H1 (cell line): ENCODE measurements at regions not wholly inside any gene's neighbourhood (a gene's known extent, or its start where the extent isn't known, plus 50 kb on each side); places are given as distances from the start of the nearest gene placed in this dataset.

Source experiments
- CTCF ChIA-PET: fragments of 300-600 bp; sonication (Branson Sonifier 250); formaldehyde crosslinking; loops from one replicate; lab custom pipeline; 2021; ENCODE audit not compliant: partially characterized antibody; lab: Charles Lee
- POLR2A ChIA-PET: fragments of 300-600 bp; sonication (Branson Sonifier 250); formaldehyde crosslinking; loops from one replicate; lab custom pipeline; 2021; ENCODE audit warnings: inconsistent platforms; ENCODE audit not compliant: partially characterized antibody; lab: Charles Lee
- DNase-seq, 2 experiments: peaks; one replicate each; pipeline versions ENCODE4 v3.0.0 to v3.0.0-alpha.2; 2010 to 2022; ENCODE audit warnings: low spot score in 2 of 2, low read depth in 1 of 2, mixed read lengths in 1 of 2
- FAIRE-seq: peaks from 2 replicates; lab custom pipeline; 2011; peaks lifted over from hg19 to GRCh38; lab: Jason Lieb, UNC
- H2AFZ ChIP-seq: 2 replicates; pipeline ENCODE4 v1.8.1; 2012; ENCODE audit warnings: low read length, inconsistent platforms
- H2AK5ac ChIP-seq: 2 replicates; pipeline ENCODE4 v1.6.1; 2013; ENCODE audit warnings: low read depth, low read length
- H2BK120ac ChIP-seq: replicated peaks from 2 replicates; pipeline ENCODE3; 2013; ENCODE audit warnings: low read depth, low read length, inconsistent platforms
- H2BK12ac ChIP-seq: 2 replicates; pipeline ENCODE4 v1.6.1; 2013; ENCODE audit warnings: low read depth, low read length
- H2BK15ac ChIP-seq: 2 replicates; pipeline ENCODE4 v1.6.1; 2013; ENCODE audit warnings: low read length
- H2BK20ac ChIP-seq: 2 replicates; pipeline ENCODE4 v1.6.1; 2013; ENCODE audit warnings: low read length
- H2BK5ac ChIP-seq: 2 replicates; pipeline ENCODE4 v1.6.1; 2013; ENCODE audit warnings: low read depth, low read length
- H3K14ac ChIP-seq: 2 replicates; pipeline ENCODE4 v1.6.1; 2013; ENCODE audit warnings: inconsistent platforms; ENCODE audit not compliant: insufficient read length
- H3K18ac ChIP-seq: 2 replicates; pipeline ENCODE4 v1.6.1; 2013; ENCODE audit warnings: low read length; ENCODE audit errors: extremely low read depth
- H3K23ac ChIP-seq: 2 replicates; pipeline ENCODE4 v1.6.1; 2013; ENCODE audit warnings: inconsistent platforms; ENCODE audit not compliant: insufficient read length
- H3K23me2 ChIP-seq: 2 replicates; pipeline ENCODE4 v1.6.1; 2013; ENCODE audit warnings: low read depth, low read length
- H3K27ac ChIP-seq: 2 replicates; pipeline ENCODE4 v1.6.1; 2011; ENCODE audit warnings: low read depth, low read length, inconsistent platforms
- H3K27me3 ChIP-seq, 4 experiments: replicated peaks in 1 of 4; 1 replicate in 1 of 4; 2 replicates in 3 of 4; pipeline versions ENCODE4 v1.6.1 to v1.8.1; 2011 to 2013; ENCODE audit warnings: low read length in 3 of 4, mild to moderate bottlenecking in 3 of 4, inconsistent platforms in 2 of 4, mixed read lengths in 2 of 4, moderate library complexity in 1 of 4; ENCODE audit not compliant: control insufficient read depth in 3 of 4, insufficient read depth in 3 of 4; ENCODE audit errors: extremely low read depth in 1 of 4
- H3K36me3 ChIP-seq, 4 experiments: 2 replicates each; pipeline versions ENCODE4 v1.6.1 to v1.8.1; 2011 to 2013; ENCODE audit warnings: mild to moderate bottlenecking in 4 of 4, low read length in 3 of 4, moderate library complexity in 2 of 4, control low read depth in 1 of 4, inconsistent platforms in 1 of 4; ENCODE audit not compliant: insufficient read depth in 4 of 4, control insufficient read depth in 2 of 4
- H3K4ac ChIP-seq: replicated peaks from 2 replicates; pipeline ENCODE3; 2013; ENCODE audit warnings: low read length, low read depth, mixed read lengths, inconsistent platforms; ENCODE audit not compliant: insufficient read length
- H3K4me1 ChIP-seq, 4 experiments: replicated peaks in 1 of 4; 1 replicate in 1 of 4; 2 replicates in 3 of 4; pipeline versions ENCODE4 v1.6.1 to v1.8.1; 2011 to 2013; ENCODE audit warnings: low read length in 3 of 4, inconsistent platforms in 2 of 4, mixed read lengths in 1 of 4; ENCODE audit not compliant: insufficient read depth in 4 of 4, control insufficient read depth in 3 of 4
- H3K4me2 ChIP-seq, 2 experiments: 2 replicates each; pipeline versions ENCODE4 v1.6.1 to v1.8.1; 2011 to 2013; ENCODE audit warnings: low read depth in 2 of 2, low read length in 2 of 2, control low read depth in 1 of 2, inconsistent platforms in 1 of 2, mild to moderate bottlenecking in 1 of 2; ENCODE audit not compliant: insufficient read depth in 1 of 2
- H3K4me3 ChIP-seq, 4 experiments: fragments of 200-600, 300-600 bp in 1 of 4; sonication (generic), shearing (Covaris generic), sonication (Bioruptor Twin) in 1 of 4; 2 replicates each; pipeline versions ENCODE4 v1.5.1 to v1.8.1; 2011 to 2016; ENCODE audit warnings: low read length in 4 of 4, low read depth in 3 of 4, control low read depth in 2 of 4, inconsistent platforms in 2 of 4, mild to moderate bottlenecking in 2 of 4, mixed read lengths in 1 of 4, moderate library complexity in 1 of 4; ENCODE audit not compliant: insufficient read depth in 2 of 4; ENCODE audit errors: extremely low read depth in 1 of 4
- H3K56ac ChIP-seq: replicated peaks from 2 replicates; pipeline ENCODE3; 2013; ENCODE audit warnings: low read depth, mild to moderate bottlenecking, mixed read lengths, low read length, inconsistent platforms; ENCODE audit not compliant: insufficient read length
- H3K79me1 ChIP-seq: 2 replicates; pipeline ENCODE4 v1.6.1; 2013; ENCODE audit warnings: low read depth, low read length, control low read depth
- H3K79me2 ChIP-seq, 2 experiments: 2 replicates each; pipeline versions ENCODE4 v1.6.1 to v1.8.1; 2012 to 2013; ENCODE audit warnings: low read length in 2 of 2, mild to moderate bottlenecking in 2 of 2, inconsistent platforms in 1 of 2; ENCODE audit not compliant: insufficient read depth in 2 of 2, control insufficient read depth in 1 of 2
- H3K9ac ChIP-seq, 4 experiments: replicated peaks in 1 of 4; 1 replicate in 1 of 4; 2 replicates in 3 of 4; pipeline versions ENCODE4 v1.6.1 to v1.8.1; 2011 to 2013; ENCODE audit warnings: low read depth in 3 of 4, low read length in 3 of 4, control low read depth in 2 of 4, mild to moderate bottlenecking in 2 of 4, moderate library complexity in 2 of 4, inconsistent platforms in 1 of 4; ENCODE audit errors: extremely low read depth in 1 of 4
- H3K9me3 ChIP-seq, 2 experiments: 2 replicates each; pipeline versions ENCODE4 v1.6.1 to v1.8.1; 2012 to 2013; ENCODE audit warnings: mild to moderate bottlenecking in 2 of 2, moderate library complexity in 2 of 2, control low read depth in 1 of 2, inconsistent platforms in 1 of 2, low read depth in 1 of 2, low read length in 1 of 2, mixed read lengths in 1 of 2; ENCODE audit not compliant: insufficient read depth in 2 of 2
- H4K20me1 ChIP-seq, 2 experiments: replicated peaks in 1 of 2; 2 replicates each; pipeline versions ENCODE3 to v1.8.1; 2011 to 2013; ENCODE audit warnings: inconsistent platforms in 2 of 2, low read length in 2 of 2, mild to moderate bottlenecking in 1 of 2; ENCODE audit not compliant: insufficient read depth in 2 of 2, control insufficient read depth in 1 of 2
- H4K5ac ChIP-seq: 2 replicates; pipeline ENCODE4 v1.6.1; 2013; ENCODE audit warnings: low read length, low read depth, mixed read lengths, inconsistent platforms; ENCODE audit not compliant: insufficient read length
- H4K8ac ChIP-seq: 2 replicates; pipeline ENCODE4 v1.8.0; 2013; ENCODE audit warnings: mild to moderate bottlenecking, moderate library complexity, low read length, inconsistent platforms; ENCODE audit not compliant: insufficient read depth; ENCODE audit errors: extremely low read depth
- H4K91ac ChIP-seq: replicated peaks from 2 replicates; pipeline ENCODE3; 2013; ENCODE audit warnings: low read length, mixed read lengths, inconsistent platforms; ENCODE audit not compliant: insufficient read length
- CHD1 ChIP-seq: IDR thresholded peaks from 2 replicates; pipeline ENCODE4 v1.6.1; 2012; ENCODE audit warnings: low read depth, low read length, improper control_type of control experiment
- MAFK ChIP-seq: IDR thresholded peaks from 2 replicates; pipeline ENCODE4 v1.6.1; 2012; ENCODE audit warnings: low read depth, mild to moderate bottlenecking, improper control_type of control experiment, low read length
- SIN3A ChIP-seq, 2 experiments: IDR thresholded peaks in 1 of 2; conservative IDR thresholded peaks in 1 of 2; 2 replicates each; pipeline ENCODE4 v1.6.1; 2011 to 2012; ENCODE audit warnings: low read length in 2 of 2, improper control_type of control experiment in 1 of 2, low read depth in 1 of 2, mild to moderate bottlenecking in 1 of 2
- TAF1 ChIP-seq: IDR thresholded peaks from 2 replicates; pipeline ENCODE4 v1.6.1; 2011; ENCODE audit warnings: mild to moderate bottlenecking, low read depth, low read length
- TCF12 ChIP-seq: IDR thresholded peaks from 2 replicates; pipeline ENCODE4 v1.6.1; 2011; ENCODE audit warnings: low read depth, mild to moderate bottlenecking, low read length
- WGBS, 2 experiments: shearing (Covaris generic) in 1 of 2; methylation state at CpG; one replicate each; pipeline versions ENCODE4 v1.1.6 to v1.1.7; 2013 to 2015; ENCODE audit warnings: low lambda C conversion rate in 2 of 2, mixed read lengths in 2 of 2, inconsistent platforms in 1 of 2, low coverage in 1 of 2, missing lambda C conversion rate in 1 of 2; ENCODE audit not compliant: insufficient replicate concordance in 2 of 2, insufficient coverage in 1 of 2, insufficient read length in 1 of 2; ENCODE audit errors: extremely low coverage in 1 of 2, missing lambda C conversion rate in 1 of 2; 5-methylcytosine and 5-hydroxymethylcytosine counted together
- TF ChIP-seq, protein P1 (sequence below): IDR thresholded peaks from 2 replicates; pipeline ENCODE4 v1.6.1; 2012; ENCODE audit warnings: low read length, inconsistent platforms

DNA sequence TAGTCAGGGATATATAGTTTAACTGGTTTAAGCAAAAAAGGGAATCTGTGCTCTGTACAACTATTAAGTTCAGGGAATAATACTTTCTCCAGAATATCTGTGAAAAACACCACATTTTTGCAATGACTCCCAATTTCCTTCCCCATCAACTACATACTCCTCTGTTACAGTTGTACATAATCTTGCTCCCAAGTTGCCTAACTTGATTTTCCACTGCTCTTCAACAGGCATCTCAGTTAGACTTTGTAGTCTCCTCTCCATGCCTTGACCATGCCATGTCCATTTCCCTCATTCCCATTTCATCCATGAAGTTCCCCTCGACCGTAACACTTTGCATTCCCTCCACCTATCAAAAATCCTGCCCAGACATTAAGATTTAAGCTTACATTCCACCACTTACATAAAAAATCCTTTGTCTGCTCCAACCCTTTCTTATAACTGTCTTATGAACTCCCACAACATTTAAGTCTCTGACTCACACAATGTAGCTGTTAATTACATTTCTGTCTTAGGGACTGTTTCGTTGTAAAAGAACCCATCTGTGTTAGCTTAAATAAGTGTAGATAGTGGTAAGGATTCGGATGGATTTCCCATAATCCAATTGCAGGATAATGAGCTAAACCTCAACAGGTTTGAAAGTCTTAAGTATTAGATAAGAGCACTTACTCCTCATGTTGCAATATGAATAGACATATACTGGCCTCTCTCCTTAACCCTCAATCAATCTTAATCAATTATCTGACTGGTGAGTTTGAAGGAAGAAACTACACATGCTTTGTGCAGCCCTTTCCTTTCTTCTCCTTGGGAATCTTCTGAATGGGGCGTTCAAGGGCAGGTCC, 156.5 kb downstream of the PAWR start:
- POLR2A ChIA-PET: interaction anchor here (0.7 to 1.4 kb wide), 3 partner anchors 13 to 47 kb away, joined by 3 to 7 read pairs (median 5); no protein-coding TSS in a partner anchor
- no peak for DNase-seq

More for the DNA sequence above, 156.5 kb downstream of the PAWR start:
- H2BK120ac ChIP-seq: no peak overlapping the region
- FAIRE-seq: no peak
- no peak overlapping the region for H3K18ac ChIP-seq
- no peak overlapping the region for H2BK20ac ChIP-seq
- no peak overlapping the region for H2BK12ac ChIP-seq
- H3K27ac ChIP-seq: no peak overlapping the region
- H3K79me2 ChIP-seq: no peaks in the 10 kb centered on the region
- H3K23ac ChIP-seq: no peak overlapping the region
- H3K56ac ChIP-seq: no peak overlapping the region
- no peaks in the 10 kb centered on the region for H3K27me3 ChIP-seq
- no peak overlapping the region for H3K9ac ChIP-seq
- no peak overlapping the region for H2BK5ac ChIP-seq
- H4K5ac ChIP-seq: no peak overlapping the region
- H4K91ac ChIP-seq: peak overlapping the region; percentile 75
- H2BK15ac ChIP-seq: no peak overlapping the region
- H3K4me2 ChIP-seq: no peak overlapping the region
- H3K4me3 ChIP-seq: no peak overlapping the region
- H3K79me1 ChIP-seq: no peaks in the 10 kb centered on the region
- H2AK5ac ChIP-seq: peak overlapping the region; percentile 91; the same call in 1 of the 2 replicates
- 89% methylated on average over 5 of the region's 5 CpGs; no CpG with 5 or more reads in 1 of the 2 experiments for WGBS, 2 experiments
- CTCF ChIA-PET: interaction anchor here (1.0 kb wide), 1 partner anchor 32 kb away, joined by 5 read pairs; no protein-coding TSS in a partner anchor
- no peak overlapping the region for H2AFZ ChIP-seq
- H3K9me3 ChIP-seq: no peaks in the 10 kb centered on the region; a peak in 1 of 4 replicates
- no peak overlapping the region for H4K8ac ChIP-seq
- TF ChIP-seq, protein P1, sequence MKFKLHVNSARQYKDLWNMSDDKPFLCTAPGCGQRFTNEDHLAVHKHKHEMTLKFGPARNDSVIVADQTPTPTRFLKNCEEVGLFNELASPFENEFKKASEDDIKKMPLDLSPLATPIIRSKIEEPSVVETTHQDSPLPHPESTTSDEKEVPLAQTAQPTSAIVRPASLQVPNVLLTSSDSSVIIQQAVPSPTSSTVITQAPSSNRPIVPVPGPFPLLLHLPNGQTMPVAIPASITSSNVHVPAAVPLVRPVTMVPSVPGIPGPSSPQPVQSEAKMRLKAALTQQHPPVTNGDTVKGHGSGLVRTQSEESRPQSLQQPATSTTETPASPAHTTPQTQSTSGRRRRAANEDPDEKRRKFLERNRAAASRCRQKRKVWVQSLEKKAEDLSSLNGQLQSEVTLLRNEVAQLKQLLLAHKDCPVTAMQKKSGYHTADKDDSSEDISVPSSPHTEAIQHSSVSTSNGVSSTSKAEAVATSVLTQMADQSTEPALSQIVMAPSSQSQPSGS: no peak
- no peak for TF ChIP-seq TAF1
- TF ChIP-seq CHD1: no peak
- no peak for TF ChIP-seq SIN3A (conservative IDR thresholded peaks at IDR 0.05 in 1 of 2, IDR thresholded peaks at IDR 0.05 in 1 of 2; ENCODE audit: low read depth in 1 of 2, low read length in 2 of 2)
- TF ChIP-seq TCF12: no peak
- TF ChIP-seq MAFK: no peak
- TF ChIP-seq, all 59 proteins: peak for 0
- no peaks in the 10 kb centered on the region; a peak in 1 of 7 replicates for H3K4me1 ChIP-seq
- H3K36me3 ChIP-seq: no peaks in the 10 kb centered on the region
- H3K14ac ChIP-seq: no peak overlapping the region
- no peaks in the 10 kb centered on the region; the same call in 1 of the 2 replicates for H3K23me2 ChIP-seq
- no peaks in the 10 kb centered on the region for H4K20me1 ChIP-seq
- no peak overlapping the region for H3K4ac ChIP-seq
